Stimulated activated CD4-positive, alpha-beta T cell treated with anti-CD3 and anti-CD28 coated beads, Interleukin-1b, Interleukin-23, amount 100 ng/mL, for 1 hour (primary cell): ENCODE measurements at regions not wholly inside any gene's neighbourhood (a gene's known extent, or its start where the extent isn't known, plus 50 kb on each side); places are given as distances from the start of the nearest gene placed in this dataset.

Source experiments
- DNase-seq, 2 donors: peaks; one replicate each; pipeline ENCODE4 v3.0.0-alpha.2; 2020; ENCODE audit warnings: low read depth in 2 of 2

GRCh38 chr15:39273717-39274411 is 307.0 kb upstream of the THBS1 start:
- no peak for DNase-seq

GRCh38 chr15:39275066-39275465 is 305.8 kb upstream of the THBS1 start:
- DNase-seq = no peak

GRCh38 chr15:39279311-39279710 is 301.6 kb upstream of the THBS1 start:
- DNase-seq = no peak

- no peak for DNase-seq
These were observed 299.8 kb upstream of the THBS1 start for GRCh38 chr15:39281094-39281493.

- DNase-seq = no peak
These were observed 298.1 kb upstream of the THBS1 start for GRCh38 chr15:39282663-39283208.

- DNase-seq = no peak
These were observed 297.3 kb upstream of the THBS1 start for GRCh38 chr15:39283531-39283930.

GRCh38 chr15:39285071-39285470 is 295.8 kb upstream of the THBS1 start:
- no peak for DNase-seq

GRCh38 chr15:39285663-39286062 is 295.2 kb upstream of the THBS1 start:
- DNase-seq = no peak

GRCh38 chr15:39286706-39287105 is 294.2 kb upstream of the THBS1 start:
- DNase-seq = no peak

GRCh38 chr15:39287322-39288195 is 293.3 kb upstream of the THBS1 start:
- no peak for DNase-seq

GRCh38 chr15:39290711-39291435 is 290.0 kb upstream of the THBS1 start:
- DNase-seq = no peak

- DNase-seq = no peak
These were observed 289.2 kb upstream of the THBS1 start for GRCh38 chr15:39291690-39292089.

GRCh38 chr15:39296955-39297354 is 283.9 kb upstream of the THBS1 start:
- no peak for DNase-seq

GRCh38 chr15:39298271-39298962 is 282.5 kb upstream of the THBS1 start:
- no peak for DNase-seq

- no peak for DNase-seq
These were observed 281.2 kb upstream of the THBS1 start for GRCh38 chr15:39299486-39300267.

- DNase-seq = no peak
These were observed 280.3 kb upstream of the THBS1 start for GRCh38 chr15:39300451-39301153.

GRCh38 chr15:39301589-39301999 is 279.3 kb upstream of the THBS1 start:
- no peak for DNase-seq

- no peak for DNase-seq
These were observed 277.9 kb upstream of the THBS1 start for GRCh38 chr15:39302936-39303335.

GRCh38 chr15:39304201-39304841 is 276.6 kb upstream of the THBS1 start:
- no peak for DNase-seq
